A549 (cell line): ENCODE measurements at regions not wholly inside any gene's neighbourhood (a gene's known extent, or its start where the extent isn't known, plus 50 kb on each side); places are given as distances from the start of the nearest gene placed in this dataset.

ENCODE experiments used
- ATAC-seq, 2 experiments: fragments of 200-7000 bp in 1 of 2; fragments of >200 bp in 1 of 2; cut with Nextera tagmentation in 1 of 2; cut with Tn5 transposase in 1 of 2; 3 replicates each; pipeline versions ENCODE4 v1.8.0 to v1.9.1; 2018 to 2020; ENCODE audit warnings: mild to moderate bottlenecking in 1 of 2, moderate library complexity in 1 of 2
- CTCF ChIA-PET: fragments of 300-600 bp; sonication (Branson Sonifier 250); formaldehyde crosslinking; extraction: SDS; loops from one replicate; lab custom pipeline; 2021; ENCODE audit warnings: antibody characterized with exemption, inconsistent platforms; lab: Yijun Ruan, JAX
- POLR2A ChIA-PET: fragments of 350-600 bp; formaldehyde crosslinking; extraction: SDS; loops from one replicate; lab custom pipeline; 2021; ENCODE audit warnings: antibody characterized with exemption, inconsistent platforms; lab: Yijun Ruan, JAX
- DNase-seq, 2 experiments: peaks; one replicate each; pipeline versions ENCODE4 v3.0.0 to v3.0.0-alpha.2; 2011 to 2016; ENCODE audit warnings: low read depth in 1 of 2, low spot score in 1 of 2
- FAIRE-seq: peaks from 2 replicates; lab custom pipeline; 2011; peaks lifted over from hg19 to GRCh38; lab: Jason Lieb, UNC
- H3K27ac ChIP-seq, 2 experiments: fragments of >200 bp; sonication (Bioruptor Twin); formaldehyde crosslinking; 3 replicates each; pipeline ENCODE4 v1.5.1; 2016 to 2017
- H3K4me1 ChIP-seq: fragments of >200 bp; sonication (Bioruptor Twin); formaldehyde crosslinking; 3 replicates; pipeline ENCODE4 v1.6.1; 2016
- H3K4me2 ChIP-seq: fragments of >200 bp; sonication (Bioruptor Twin); formaldehyde crosslinking; 3 replicates; pipeline ENCODE4 v1.6.1; 2016
- H3K4me3 ChIP-seq: fragments of >200 bp; sonication (Bioruptor Twin); formaldehyde crosslinking; 3 replicates; pipeline ENCODE4 v1.5.1; 2016
- H3K9me3 ChIP-seq: fragments of >200 bp; sonication (Bioruptor Twin); formaldehyde crosslinking; 3 replicates; pipeline ENCODE4 v1.6.1; 2016
- BCL3 ChIP-seq: fragments of >200 bp; sonication (Bioruptor Twin); formaldehyde crosslinking; IDR thresholded peaks from 3 replicates; pipeline ENCODE4 v1.6.1; 2016
- CEBPB ChIP-seq, 2 experiments: fragments of >200 bp in 1 of 2; sonication (Bioruptor Twin) in 1 of 2; formaldehyde crosslinking in 1 of 2; IDR thresholded peaks; 2 replicates each; pipeline ENCODE4 v1.6.1; 2012 to 2016
- CHD4 ChIP-seq: fragments of 200-600 bp; sonication (generic); IDR thresholded peaks from 2 replicates; pipeline ENCODE4 v1.6.1; 2016; ENCODE audit warnings: antibody characterized with exemption, mild to moderate bottlenecking, borderline replicate concordance
- E2F6 ChIP-seq: IDR thresholded peaks from 2 replicates; pipeline ENCODE4 v1.6.1; 2012; ENCODE audit warnings: low read depth, borderline replicate concordance
- ESRRA ChIP-seq: fragments of 150-350 bp; IDR thresholded peaks from 2 replicates; pipeline ENCODE4 v1.6.1; 2014; ENCODE audit warnings: mild to moderate bottlenecking, low read length, borderline replicate concordance
- FOSL2 ChIP-seq, 2 experiments: fragments of 450-650 bp in 1 of 2; fragments of >200 bp in 1 of 2; sonication (Bioruptor Twin) in 1 of 2; formaldehyde crosslinking; IDR thresholded peaks; 2 replicates each; pipeline versions ENCODE4 v1.5.0 to v1.6.1; 2016 to 2020; ENCODE audit warnings: mild to moderate bottlenecking in 1 of 2, moderate library complexity in 1 of 2
- GATA3 ChIP-seq: IDR thresholded peaks from 2 replicates; pipeline ENCODE4 v1.6.1; 2012; ENCODE audit warnings: borderline replicate concordance
- HES2 ChIP-seq: fragments of >200 bp; sonication (Bioruptor Twin); formaldehyde crosslinking; IDR thresholded peaks from 2 replicates; pipeline ENCODE4 v1.6.1; 2016
- HMGXB4 ChIP-seq: fragments of 250-450 bp; sonication (Bioruptor Pico); IDR thresholded peaks from 2 replicates; pipeline ENCODE4 v1.5.0; 2021; ENCODE audit warnings: mild to moderate bottlenecking, moderate library complexity, borderline replicate concordance
- HOXA7 ChIP-seq: fragments of 250-450 bp; sonication (Bioruptor Pico); IDR thresholded peaks from 2 replicates; pipeline ENCODE4 v1.5.0; 2020; ENCODE audit warnings: mild to moderate bottlenecking, moderate library complexity
- HOXB13 ChIP-seq: fragments of 250-450 bp; sonication (Bioruptor Pico); IDR thresholded peaks from 2 replicates; pipeline ENCODE4 v1.5.0; 2020; ENCODE audit warnings: low read depth, mild to moderate bottlenecking, moderate library complexity
- HOXB5 ChIP-seq: fragments of 250-450 bp; sonication (Bioruptor Pico); IDR thresholded peaks from 2 replicates; pipeline ENCODE4 v1.5.0; 2020; ENCODE audit warnings: mild to moderate bottlenecking, moderate library complexity
- JUN ChIP-seq, 2 experiments: fragments of >200 bp; sonication (Bioruptor Twin); formaldehyde crosslinking; IDR thresholded peaks; 2 replicates in 1 of 2; 3 replicates in 1 of 2; pipeline ENCODE4 v1.6.1; 2016 to 2017
- MAFK ChIP-seq: fragments of 450-650 bp; IDR thresholded peaks from 2 replicates; pipeline ENCODE4 v1.6.1; 2014; ENCODE audit not compliant: partially characterized antibody
- MAZ ChIP-seq: fragments of 150-350 bp; IDR thresholded peaks from 2 replicates; pipeline ENCODE4 v1.6.1; 2014; ENCODE audit warnings: antibody characterized with exemption, low read depth, low read length, borderline replicate concordance
- NR3C1 ChIP-seq: fragments of >200 bp; sonication (Bioruptor Twin); formaldehyde crosslinking; IDR thresholded peaks from 3 replicates; pipeline ENCODE4 v1.6.1; 2017
- POLR2AphosphoS2 ChIP-seq: conservative IDR thresholded peaks from 2 replicates; pipeline ENCODE4 v1.6.1; 2012; ENCODE audit warnings: low read length, improper control_type of control experiment, inconsistent platforms
- ZC3H11A ChIP-seq: fragments of 450-650 bp; IDR thresholded peaks from 2 replicates; pipeline ENCODE4 v1.6.1; 2014; ENCODE audit warnings: antibody characterized with exemption, mild to moderate bottlenecking
- ZNF302 ChIP-seq: fragments of 250-450 bp; sonication (Bioruptor Pico); IDR thresholded peaks from 2 replicates; pipeline ENCODE4 v1.9.0; 2021; ENCODE audit warnings: inconsistent platforms, mild to moderate bottlenecking, moderate library complexity
- ZSCAN20 ChIP-seq: fragments of 250-450 bp; sonication (Bioruptor Pico); IDR thresholded peaks from 2 replicates; pipeline ENCODE4 v1.8.0; 2022; ENCODE audit warnings: mild to moderate bottlenecking, moderate library complexity
- WGBS: methylation state at CpG from one replicate; pipeline ENCODE4 v1.1.6; 2017; ENCODE audit errors: missing lambda C conversion rate; 5-methylcytosine and 5-hydroxymethylcytosine counted together

GRCh38 chr5:91885291-91886265, 502.5 kb upstream of the ARRDC3 start:
- FAIRE-seq: no peak
- TF ChIP-seq CEBPB (IDR thresholded peaks at IDR 0.05) (no peak), HOXA7 (CRISPR knock-in tag) (no peak), MAFK (no peak), HES2 (no peak), ESRRA (no peak), GATA3 (no peak), CHD4 (no peak), HOXB13 (no peak), NR3C1 (no peak)
- TF ChIP-seq, all 56 proteins: peak for 0
- no peak overlapping the region for H3K4me2 ChIP-seq
- DNase-seq: no peak
- no peaks in the 10 kb centered on the region for H3K9me3 ChIP-seq
- H3K4me3 ChIP-seq: no peak overlapping the region
- no peak overlapping the region for H3K27ac ChIP-seq
- 41% methylated on average over 8 of the region's 8 CpGs for WGBS
- no peaks in the 10 kb centered on the region for H3K4me1 ChIP-seq
- ATAC-seq: no peak
- ChIA-PET CTCF (interaction anchor here (0.9 kb wide), 1 partner anchor 24 kb away, joined by 3 read pairs; no protein-coding TSS in a partner anchor), POLR2A (no interaction called here)

GRCh38 chr5:91884036-91884435, 500.9 kb upstream of the ARRDC3 start:
- no peak overlapping the region for H3K4me2 ChIP-seq
- H3K4me1 ChIP-seq: no peaks in the 10 kb centered on the region
- H3K9me3 ChIP-seq: no peaks in the 10 kb centered on the region
- no peak for FAIRE-seq
- ChIA-PET CTCF (no interaction called here), POLR2A (no interaction called here)
- WGBS: 66% methylated on average over 1 of the region's 1 CpG
- TF ChIP-seq JUN (IDR thresholded peaks at IDR 0.05) (no peak), MAFK (peak; percentile 52)
- H3K27ac ChIP-seq: no peak overlapping the region
- no peak for ATAC-seq
- DNase-seq: no peak
- H3K4me3 ChIP-seq: no peak overlapping the region

- peak overlapping the region; percentile 55 for H3K4me2 ChIP-seq
- ChIA-PET CTCF (no interaction called here), POLR2A (no interaction called here)
- 0 out of 6 replicates have a peak overlapping the region, but pooled peaks of 1 of the 2 experiments have one; percentile 14 for H3K27ac ChIP-seq
- FAIRE-seq (no peak), DNase-seq (peak in 1 of 2 experiments; percentile 48), ATAC-seq (peak; percentile 62 to 72; a peak in 5 of 6 replicates)
- H3K4me1 ChIP-seq: no peaks in the 10 kb centered on the region
- H3K9me3 ChIP-seq: no peaks in the 10 kb centered on the region
- 21% methylated on average over 9 of the region's 9 CpGs for WGBS
- no peak for TF ChIP-seq MAFK
- TF ChIP-seq HOXB5: no peak
- TF ChIP-seq ZC3H11A: no peak
- TF ChIP-seq MAZ: no peak
- TF ChIP-seq HMGXB4 (CRISPR knock-in tag): no peak
- TF ChIP-seq ZSCAN20: no peak
- TF ChIP-seq CHD4: no peak
- TF ChIP-seq BCL3: no peak
- TF ChIP-seq NR3C1: no peak
- no peak for TF ChIP-seq ZNF302 (CRISPR knock-in tag)
- no peak for TF ChIP-seq FOSL2 (IDR thresholded peaks at IDR 0.05)
- TF ChIP-seq FOSL2 (CRISPR knock-in tag; IDR thresholded peaks at IDR 0.05): no peak
- no peak for TF ChIP-seq E2F6
- no peak for TF ChIP-seq POLR2AphosphoS2
- H3K4me3 ChIP-seq: peak overlapping the region; percentile 34
Observed at GRCh38 chr5:91875196-91875779, 492.2 kb upstream of the ARRDC3 start.
